SK-N-SH treated with all-trans-retinoic acid at 6 μM for 48 hours (cell line): ENCODE measurements at regions not wholly inside any gene's neighbourhood (a gene's known extent, or its start where the extent isn't known, plus 50 kb on each side); places are given as distances from the start of the nearest gene placed in this dataset.
A peak's percentile ranks its signal among the peaks of the same experiment; 100 is the strongest.

Experiments used
- ATAC-seq: fragments of 200-7000 bp; cut with Tn5 transposase; 3 replicates; pipeline ENCODE4 v1.9.1; 2020; ENCODE audit warnings: mild to moderate bottlenecking, moderate library complexity
- BACH2 ChIP-seq: fragments of 250-450 bp; sonication (Bioruptor Pico); IDR thresholded peaks from 2 replicates; pipeline ENCODE4 v1.9.0; 2021; ENCODE audit warnings: mild to moderate bottlenecking, borderline replicate concordance
- CREB5 ChIP-seq: fragments of 250-450 bp; sonication (Bioruptor Pico); IDR thresholded peaks from 2 replicates; pipeline ENCODE4 v1.5.1; 2020; ENCODE audit warnings: low read depth, mild to moderate bottlenecking, moderate library complexity
- CSDC2 ChIP-seq: fragments of 250-450 bp; sonication (Bioruptor Pico); IDR thresholded peaks from 2 replicates; pipeline ENCODE4 v1.5.0; 2020; ENCODE audit warnings: mild to moderate bottlenecking, moderate library complexity
- ESRRG ChIP-seq: fragments of 250-450 bp; sonication (Bioruptor Pico); IDR thresholded peaks from 2 replicates; pipeline ENCODE4 v1.6.1; 2021; ENCODE audit warnings: mild to moderate bottlenecking
- GLIS3 ChIP-seq: fragments of 250-450 bp; sonication (Bioruptor Pico); IDR thresholded peaks from 2 replicates; pipeline ENCODE4 v1.5.0; 2020; ENCODE audit warnings: mild to moderate bottlenecking, moderate library complexity
- ISL1 ChIP-seq: fragments of 250-450 bp; sonication (Bioruptor Pico); IDR thresholded peaks from 2 replicates; pipeline ENCODE4 v2.1.2; 2022; ENCODE audit warnings: mild to moderate bottlenecking, moderate library complexity
- OSR1 ChIP-seq: fragments of 250-450 bp; sonication (Bioruptor Pico); IDR thresholded peaks from 2 replicates; pipeline ENCODE4 v1.8.0; 2022; ENCODE audit warnings: moderate library complexity, mild to moderate bottlenecking, inconsistent platforms
- PATZ1 ChIP-seq: fragments of 250-450 bp; sonication (Bioruptor Pico); IDR thresholded peaks from 2 replicates; pipeline ENCODE4 v1.8.0; 2020; ENCODE audit warnings: mild to moderate bottlenecking, moderate library complexity, borderline replicate concordance
- POU6F1 ChIP-seq: fragments of 250-450 bp; sonication (Bioruptor Pico); IDR thresholded peaks from 2 replicates; pipeline ENCODE4 v1.8.0; 2021; ENCODE audit warnings: low read depth, mild to moderate bottlenecking, moderate library complexity, borderline replicate concordance
- RARB ChIP-seq: fragments of 250-450 bp; sonication (Bioruptor Pico); IDR thresholded peaks from 2 replicates; pipeline ENCODE4 v1.8.0; 2021; ENCODE audit warnings: mild to moderate bottlenecking, moderate library complexity
- TCF4 ChIP-seq: fragments of 250-450 bp; sonication (Bioruptor Pico); IDR thresholded peaks from 2 replicates; pipeline ENCODE4 v1.8.0; 2021; ENCODE audit warnings: mild to moderate bottlenecking, moderate library complexity, borderline replicate concordance
- TSHZ2 ChIP-seq: fragments of 250-450 bp; sonication (Bioruptor Pico); IDR thresholded peaks from 2 replicates; pipeline ENCODE4 v1.5.0; 2020; ENCODE audit warnings: mild to moderate bottlenecking, moderate library complexity
- ZC3H10 ChIP-seq: fragments of 250-450 bp; sonication (Bioruptor Pico); IDR thresholded peaks from 2 replicates; pipeline ENCODE4 v1.5.1; 2021; ENCODE audit warnings: mild to moderate bottlenecking, moderate library complexity
- ZFP3 ChIP-seq: fragments of 250-450 bp; sonication (Bioruptor Pico); IDR thresholded peaks from 2 replicates; pipeline ENCODE4 v1.5.0; 2020; ENCODE audit warnings: mild to moderate bottlenecking, moderate library complexity
- ZFP30 ChIP-seq: fragments of 450-650 bp; formaldehyde crosslinking; IDR thresholded peaks from 2 replicates; pipeline ENCODE4 v1.5.0; 2022; ENCODE audit warnings: mild to moderate bottlenecking, moderate library complexity
- ZNF565 ChIP-seq: fragments of 450-650 bp; formaldehyde crosslinking; conservative IDR thresholded peaks from 2 replicates; pipeline ENCODE4 v1.5.0; 2020; ENCODE audit warnings: low read depth, mild to moderate bottlenecking, moderate library complexity
- ZNF70 ChIP-seq: fragments of 450-650 bp; formaldehyde crosslinking; IDR thresholded peaks from 2 replicates; pipeline ENCODE4 v1.5.0; 2020; ENCODE audit warnings: mild to moderate bottlenecking, moderate library complexity
- ZNF8 ChIP-seq: fragments of 450-650 bp; formaldehyde crosslinking; IDR thresholded peaks from 2 replicates; pipeline ENCODE4 v1.5.0; 2020; ENCODE audit warnings: mild to moderate bottlenecking, moderate library complexity

GRCh38 chr4:15322006-15322405 is 105.8 kb upstream of the C1QTNF7 start (continued):
- TF ChIP-seq TSHZ2 (CRISPR knock-in tag): no peak
- TF ChIP-seq ZNF565 (CRISPR knock-in tag): no peak
- TF ChIP-seq BACH2 (CRISPR knock-in tag): no peak
- TF ChIP-seq CSDC2 (CRISPR knock-in tag): no peak
- TF ChIP-seq, all 23 proteins: peak for 0

GRCh38 chr4:15325987-15326386 is 101.8 kb upstream of the C1QTNF7 start:
- TF ChIP-seq OSR1 (CRISPR knock-in tag) (no peak), POU6F1 (CRISPR knock-in tag) (no peak), ISL1 (CRISPR knock-in tag) (no peak)
- ATAC-seq: no peak

GRCh38 chr4:15327311-15328298 is 100.2 kb upstream of the C1QTNF7 start:
- TF ChIP-seq CSDC2 (CRISPR knock-in tag): no peak
- TF ChIP-seq ZNF70 (CRISPR knock-in tag): no peak
- no peak for TF ChIP-seq ZFP30 (CRISPR knock-in tag)
- TF ChIP-seq TSHZ2 (CRISPR knock-in tag): no peak
- TF ChIP-seq ZC3H10: no peak
- TF ChIP-seq ZNF565 (CRISPR knock-in tag): no peak
- no peak for TF ChIP-seq PATZ1 (CRISPR knock-in tag)
- ATAC-seq: peak; percentile 90

- ATAC-seq: no peak
- no peak for TF ChIP-seq ZFP30 (CRISPR knock-in tag)
- no peak for TF ChIP-seq OSR1 (CRISPR knock-in tag)
- TF ChIP-seq CSDC2 (CRISPR knock-in tag): no peak
- TF ChIP-seq ZFP3 (CRISPR knock-in tag): no peak
- no peak for TF ChIP-seq ZNF8 (CRISPR knock-in tag)
- TF ChIP-seq RARB: no peak
- no peak for TF ChIP-seq TCF4 (CRISPR knock-in tag)
- TF ChIP-seq CREB5 (CRISPR knock-in tag): no peak
- TF ChIP-seq ESRRG (CRISPR knock-in tag): no peak
- no peak for TF ChIP-seq TSHZ2 (CRISPR knock-in tag)
- TF ChIP-seq GLIS3 (CRISPR knock-in tag): no peak
- TF ChIP-seq POU6F1 (CRISPR knock-in tag): no peak
- TF ChIP-seq ZNF565 (CRISPR knock-in tag): no peak
- no peak for TF ChIP-seq ISL1 (CRISPR knock-in tag)
Observed at GRCh38 chr4:15331930-15332329, 95.9 kb upstream of the C1QTNF7 start.
